Mucosa of stomach (tissue), 1 donor: ENCODE measurements at regions not wholly inside any gene's neighbourhood (a gene's known extent, or its start where the extent isn't known, plus 50 kb on each side); places are given as distances from the start of the nearest gene placed in this dataset.

Experiments
- H3K27me3 ChIP-seq: one replicate; pipeline ENCODE4 v1.7.0; 2013; ENCODE audit warnings: mild to moderate bottlenecking, low read length; ENCODE audit not compliant: control insufficient read depth, insufficient read depth
- H3K36me3 ChIP-seq: one replicate; pipeline ENCODE4 v1.7.0; 2013; ENCODE audit warnings: low read length; ENCODE audit not compliant: control insufficient read depth, insufficient read depth
- H3K4me1 ChIP-seq: one replicate; pipeline ENCODE4 v1.7.0; 2013; ENCODE audit warnings: mild to moderate bottlenecking, low read length; ENCODE audit not compliant: control insufficient read depth, insufficient read depth
- H3K4me3 ChIP-seq: one replicate; pipeline ENCODE4 v1.7.0; 2013; ENCODE audit warnings: low read length
- H3K9ac ChIP-seq: one replicate; pipeline ENCODE4 v1.7.0; 2013; ENCODE audit warnings: mild to moderate bottlenecking, low read length, moderate library complexity
- H3K9me3 ChIP-seq: one replicate; pipeline ENCODE4 v1.7.0; 2013; ENCODE audit warnings: mild to moderate bottlenecking, low read length, moderate library complexity; ENCODE audit not compliant: control insufficient read depth
- donor health status: Pancreatic carcinoma.

DNA sequence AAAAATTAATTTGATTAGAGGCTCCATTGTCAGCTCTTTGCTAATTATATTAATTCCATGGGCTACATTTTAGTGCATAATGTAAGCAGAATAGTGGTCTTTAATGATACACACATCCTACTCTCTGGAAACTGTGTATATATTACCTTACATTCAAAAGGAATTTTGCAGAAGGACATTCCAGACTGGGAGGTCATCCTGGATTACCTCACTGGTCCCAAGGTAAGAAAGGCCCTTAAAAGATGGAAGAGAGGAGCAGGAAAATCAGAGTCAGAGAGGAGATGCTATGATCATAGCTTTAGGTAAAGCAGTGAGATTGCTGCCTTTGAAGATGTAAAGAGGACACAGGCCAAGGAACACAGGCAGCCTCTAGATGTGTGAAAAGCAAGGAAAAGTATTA is 1180.8 kb downstream of the CDH12 start:
- Histone ChIP-seq H3K4me3 (no peak overlapping the region), H3K36me3 (no peaks in the 10 kb centered on the region), H3K9me3 (no peaks in the 10 kb centered on the region), H3K27me3 (no peaks in the 10 kb centered on the region), H3K9ac (no peak overlapping the region), H3K4me1 (no peaks in the 10 kb centered on the region)

DNA sequence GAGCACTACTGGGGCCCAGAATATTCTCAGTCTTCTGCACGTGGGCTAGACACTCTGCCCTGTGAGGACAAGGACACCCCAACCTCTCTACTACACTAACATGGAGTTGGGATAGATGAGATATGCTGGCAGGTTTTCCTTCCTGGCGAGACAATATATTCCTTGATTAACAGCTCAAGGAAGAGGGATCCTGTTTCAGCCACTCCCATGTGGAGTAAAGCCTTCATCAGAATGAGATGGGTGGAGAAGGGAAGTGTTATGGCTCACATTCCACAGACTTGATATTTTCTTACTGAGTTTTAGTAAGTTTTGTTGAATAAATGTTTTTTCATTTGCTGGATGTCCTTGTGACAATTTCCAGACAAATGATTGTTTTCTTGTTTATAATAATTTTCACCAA is 1187.6 kb downstream of the CDH12 start:
- Histone ChIP-seq H3K4me3 (no peak overlapping the region), H3K4me1 (no peaks in the 10 kb centered on the region), H3K27me3 (no peaks in the 10 kb centered on the region), H3K9me3 (no peaks in the 10 kb centered on the region), H3K9ac (no peak overlapping the region), H3K36me3 (no peaks in the 10 kb centered on the region)

- H3K4me1 ChIP-seq: no peaks in the 10 kb centered on the region
These were observed 1190.1 kb downstream of the CDH12 start for GRCh38 chr5:21663082-21663481.

GRCh38 chr5:21661184-21661583 is 1192.0 kb downstream of the CDH12 start:
- Histone ChIP-seq H3K9ac (no peak overlapping the region), H3K36me3 (no peaks in the 10 kb centered on the region), H3K9me3 (no peaks in the 10 kb centered on the region), H3K4me1 (no peaks in the 10 kb centered on the region), H3K4me3 (no peak overlapping the region), H3K27me3 (no peaks in the 10 kb centered on the region)

More at GRCh38 chr5:21663082-21663481, 1190.1 kb downstream of the CDH12 start:
- Histone ChIP-seq H3K27me3 (no peaks in the 10 kb centered on the region), H3K36me3 (no peaks in the 10 kb centered on the region), H3K9ac (no peak overlapping the region), H3K9me3 (no peaks in the 10 kb centered on the region), H3K4me3 (no peak overlapping the region)

- H3K27me3 ChIP-seq: no peaks in the 10 kb centered on the region
- no peak overlapping the region for H3K9ac ChIP-seq
- H3K9me3 ChIP-seq: no peaks in the 10 kb centered on the region
- H3K36me3 ChIP-seq: no peaks in the 10 kb centered on the region
- H3K4me1 ChIP-seq: no peaks in the 10 kb centered on the region
- no peak overlapping the region for H3K4me3 ChIP-seq
These were observed 1198.6 kb downstream of the CDH12 start for GRCh38 chr5:21654556-21654955.

DNA sequence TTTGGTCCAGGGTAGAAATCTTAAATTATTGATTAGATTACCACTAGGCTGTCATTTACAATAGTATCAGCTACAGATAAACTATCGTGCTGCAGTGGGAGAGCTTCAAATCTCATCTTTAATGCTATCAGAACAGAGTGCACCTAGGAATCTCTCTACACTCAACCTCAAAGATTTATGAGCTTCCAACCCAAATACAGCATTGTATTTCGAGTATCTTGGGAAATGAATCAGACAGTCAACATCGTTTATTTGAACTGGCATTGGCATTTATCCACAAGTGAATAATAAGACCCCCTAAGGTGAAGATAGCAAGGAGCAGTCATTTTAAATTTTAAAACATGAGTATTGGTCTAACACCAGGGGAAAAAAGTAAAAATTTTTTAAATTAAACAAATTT is 1203.2 kb downstream of the CDH12 start:
- Histone ChIP-seq H3K36me3 (no peaks in the 10 kb centered on the region), H3K27me3 (no peaks in the 10 kb centered on the region), H3K9ac (no peak overlapping the region), H3K4me3 (no peak overlapping the region), H3K4me1 (no peaks in the 10 kb centered on the region), H3K9me3 (no peaks in the 10 kb centered on the region)

- Histone ChIP-seq H3K9ac (no peak overlapping the region), H3K4me3 (no peak overlapping the region), H3K36me3 (no peaks in the 10 kb centered on the region), H3K27me3 (no peaks in the 10 kb centered on the region), H3K9me3 (no peaks in the 10 kb centered on the region), H3K4me1 (no peaks in the 10 kb centered on the region)
These were observed 1206.7 kb downstream of the CDH12 start for GRCh38 chr5:21646469-21646868.

GRCh38 chr5:21644032-21644431 is 1209.1 kb downstream of the CDH12 start:
- Histone ChIP-seq H3K9me3 (no peaks in the 10 kb centered on the region), H3K36me3 (no peaks in the 10 kb centered on the region), H3K9ac (no peak overlapping the region), H3K27me3 (no peaks in the 10 kb centered on the region), H3K4me3 (no peak overlapping the region), H3K4me1 (no peaks in the 10 kb centered on the region)

DNA sequence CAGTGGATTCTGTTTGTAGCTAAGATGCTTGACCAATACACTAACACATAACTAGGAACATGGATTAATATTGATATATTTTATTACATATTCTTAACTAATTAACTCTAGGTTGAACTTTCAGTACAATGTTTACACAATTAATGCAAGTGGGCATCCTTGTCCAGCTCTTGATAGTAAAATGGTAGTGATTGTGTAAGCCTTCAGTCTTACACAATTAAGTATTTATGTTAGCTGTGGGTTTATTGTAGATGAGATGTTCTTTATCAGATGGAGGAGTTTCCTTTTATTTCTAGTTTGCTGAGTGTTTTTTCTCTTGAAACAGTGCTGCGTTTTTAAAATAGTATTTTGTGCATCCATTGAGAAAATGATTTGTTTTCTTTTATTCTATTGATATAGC is 1210.8 kb downstream of the CDH12 start:
- Histone ChIP-seq H3K9me3 (no peaks in the 10 kb centered on the region), H3K4me1 (no peaks in the 10 kb centered on the region), H3K36me3 (no peaks in the 10 kb centered on the region), H3K4me3 (no peak overlapping the region), H3K27me3 (no peaks in the 10 kb centered on the region), H3K9ac (no peak overlapping the region)

GRCh38 chr5:21623831-21624230 is 1229.3 kb downstream of the CDH12 start:
- no peak overlapping the region for H3K4me3 ChIP-seq
- no peak overlapping the region for H3K9ac ChIP-seq
- no peaks in the 10 kb centered on the region for H3K27me3 ChIP-seq
- H3K4me1 ChIP-seq: no peaks in the 10 kb centered on the region
- no peaks in the 10 kb centered on the region for H3K36me3 ChIP-seq
- no peaks in the 10 kb centered on the region for H3K9me3 ChIP-seq

GRCh38 chr5:21615195-21615765 is 1237.9 kb downstream of the CDH12 start:
- no peaks in the 10 kb centered on the region for H3K27me3 ChIP-seq
- H3K4me3 ChIP-seq: no peak overlapping the region
- no peaks in the 10 kb centered on the region for H3K4me1 ChIP-seq
- H3K36me3 ChIP-seq: no peaks in the 10 kb centered on the region
- H3K9me3 ChIP-seq: no peaks in the 10 kb centered on the region
- no peak overlapping the region for H3K9ac ChIP-seq

- Histone ChIP-seq H3K4me3 (no peak overlapping the region), H3K27me3 (no peaks in the 10 kb centered on the region), H3K4me1 (no peaks in the 10 kb centered on the region), H3K9me3 (no peaks in the 10 kb centered on the region), H3K9ac (no peak overlapping the region), H3K36me3 (no peaks in the 10 kb centered on the region)
These were observed 1239.1 kb downstream of the CDH12 start for GRCh38 chr5:21613971-21614488.

- H3K36me3 ChIP-seq: no peaks in the 10 kb centered on the region
- no peak overlapping the region for H3K4me3 ChIP-seq
- no peaks in the 10 kb centered on the region for H3K27me3 ChIP-seq
- no peak overlapping the region for H3K9ac ChIP-seq
- H3K4me1 ChIP-seq: no peaks in the 10 kb centered on the region
- H3K9me3 ChIP-seq: no peaks in the 10 kb centered on the region
These were observed 1249.3 kb downstream of the CDH12 start for GRCh38 chr5:21603796-21604195.
